HG03135 (cell line): ENCODE measurements at regions not wholly inside any gene's neighbourhood (a gene's known extent, or its start where the extent isn't known, plus 50 kb on each side); places are given as distances from the start of the nearest gene placed in this dataset.
"Not testable (repeated sequence)": the region's sequence is repeated elsewhere in the genome, so short reads cannot be mapped to it uniquely, and the experiment has no call there.

Experiments used
- ATAC-seq: cut with Tn5 transposase; IDR thresholded peaks from one replicate; pipeline ENCODE4 v1.9.1; 2021; ENCODE audit warnings: mild to moderate bottlenecking, moderate library complexity; ENCODE audit not compliant: unreplicated experiment

- no peak for ATAC-seq
Observed at GRCh38 chr10:111261081-111261615, 184.3 kb downstream of the ADRA2A start.

- ATAC-seq = no peak
Observed at GRCh38 chr10:111265341-111265740, 188.5 kb downstream of the ADRA2A start.

- no peak for ATAC-seq
Observed at GRCh38 chr10:111266165-111266564, 189.3 kb downstream of the ADRA2A start.

GRCh38 chr10:111267673-111268072 lies 190.8 kb downstream of the ADRA2A start:
- ATAC-seq = no peak

GRCh38 chr10:111273235-111273634 lies 196.4 kb downstream of the ADRA2A start:
- ATAC-seq = no peak

GRCh38 chr10:111273635-111274034 lies 196.8 kb downstream of the ADRA2A start:
- no peak for ATAC-seq

- ATAC-seq = no peak
Observed at GRCh38 chr10:111275091-111275490, 198.3 kb downstream of the ADRA2A start.

GRCh38 chr10:111277661-111278060 lies 200.8 kb downstream of the ADRA2A start:
- no peak for ATAC-seq

GRCh38 chr10:111278266-111278665 lies 201.4 kb downstream of the ADRA2A start:
- no peak for ATAC-seq

- ATAC-seq = no peak
Observed at GRCh38 chr10:111281516-111281915, 204.7 kb downstream of the ADRA2A start.

- no peak for ATAC-seq
Observed at GRCh38 chr10:111289461-111289860, 212.6 kb downstream of the ADRA2A start.

GRCh38 chr10:111290649-111291048 lies 213.8 kb downstream of the ADRA2A start:
- ATAC-seq = no peak

GRCh38 chr10:111295788-111296187 lies 219.0 kb downstream of the ADRA2A start:
- ATAC-seq = no peak

GRCh38 chr10:111297351-111297848 lies 220.6 kb downstream of the ADRA2A start:
- ATAC-seq = no peak

- ATAC-seq = no peak
Observed at GRCh38 chr10:111298031-111298430, 221.2 kb downstream of the ADRA2A start.

- no peak for ATAC-seq
Observed at GRCh38 chr10:111299037-111299436, 222.2 kb downstream of the ADRA2A start.

- no peak for ATAC-seq
Observed at GRCh38 chr10:111303887-111304286, 227.1 kb downstream of the ADRA2A start.

- ATAC-seq = no peak
Observed at GRCh38 chr10:111316722-111317212, 239.9 kb downstream of the ADRA2A start.

- no peak for ATAC-seq
Observed at GRCh38 chr10:111319866-111320265, 243.0 kb downstream of the ADRA2A start.

GRCh38 chr10:111323389-111323966 lies 246.6 kb downstream of the ADRA2A start:
- no peak for ATAC-seq

- ATAC-seq = not testable (repeated sequence)
Observed at GRCh38 chr10:111332174-111332573, 255.3 kb downstream of the ADRA2A start.

GRCh38 chr10:111335826-111336225 lies 259.0 kb downstream of the ADRA2A start:
- no peak for ATAC-seq

- no peak for ATAC-seq
Observed at GRCh38 chr10:111338035-111338434, 261.2 kb downstream of the ADRA2A start.
